ENCODE measurements at regions not wholly inside any gene's neighbourhood (a gene's known extent, or its start where the extent isn't known, plus 50 kb on each side); places are given as distances from the start of the nearest gene placed in this dataset.

DNA sequence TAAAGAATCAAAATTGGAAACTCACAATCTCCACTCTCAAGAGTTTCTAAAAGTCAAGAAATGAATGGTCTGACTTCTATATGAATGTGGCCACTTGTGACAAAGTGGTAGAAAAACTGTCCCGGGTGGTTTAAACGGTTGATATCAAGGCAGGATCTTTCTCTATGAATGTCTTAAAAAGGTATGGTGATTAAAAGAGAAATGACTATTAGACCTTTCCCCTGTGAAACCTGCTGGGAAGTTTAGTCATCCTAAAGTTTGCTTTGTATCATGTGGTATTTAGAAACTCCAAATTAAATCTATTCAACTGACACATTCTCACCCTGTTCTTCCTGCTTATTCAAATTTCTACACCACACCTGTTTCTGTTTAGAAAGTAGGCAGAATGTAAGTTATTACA is 492.5 kb downstream of the XPNPEP1 start:
- DNase-seq (ENCODE audit: low read depth, low spot score) (no peak), ATAC-seq (no peak)
- H3K9ac ChIP-seq (ENCODE audit: low read length): no peak overlapping the region
- intact Hi-C loops (cut with micrococcal nuclease): no loop called here
- H3K79me2 ChIP-seq (ENCODE audit: insufficient read depth, low read length): no peaks in the 10 kb centered on the region
- H3K4me2 ChIP-seq (ENCODE audit: low read length): no peak overlapping the region
- CTCF ChIA-PET: no interaction called here
- no peaks in the 10 kb centered on the region; a peak in 1 of 4 replicates for H3K36me3 ChIP-seq (ENCODE audit: control insufficient read depth in 1 of 2, insufficient read depth in 2 of 2, low read length in 2 of 2)
- H2AFZ ChIP-seq (ENCODE audit: low read depth, low read length, poor library complexity, severe bottlenecking): no peak overlapping the region
- no peaks in the 10 kb centered on the region for H3K27me3 ChIP-seq (ENCODE audit: insufficient read depth, low read length)
- no peak overlapping the region for H3K27ac ChIP-seq (ENCODE audit: low read depth, low read length)
- TF ChIP-seq JUND (IDR thresholded peaks at IDR 0.05): no peak
- H3K9me2 ChIP-seq (ENCODE audit: insufficient read depth): no peaks in the 10 kb centered on the region
- H4K20me1 ChIP-seq (ENCODE audit: insufficient read depth): no peaks in the 10 kb centered on the region
- H3K4me3 ChIP-seq (replicated peaks in 1 of 2; ENCODE audit: low read depth in 1 of 2, low read length in 2 of 2): no peak overlapping the region
- peaks cover 4 to 30% of the 10 kb centered on the region in 2 experiments; a peak in 2 of 4 replicates for H3K9me3 ChIP-seq (ENCODE audit: control insufficient read depth in 1 of 2, insufficient read depth in 1 of 2, low read depth in 1 of 2, low read length in 2 of 2)
- no peaks in the 10 kb centered on the region for H3K4me1 ChIP-seq (ENCODE audit: control insufficient read depth in 1 of 2, insufficient read depth in 2 of 2, low read length in 2 of 2)
- RAD21 ChIA-PET (ENCODE audit: low non-redundant PET in 1 of 2, low total read pairs in 2 of 2, uncharacterized antibody in 2 of 2, unreplicated experiment in 2 of 2): no interaction called here
- POLR2A ChIA-PET: no interaction called here
- no TSS peak for BruUV-seq (replicated peaks)

DNA sequence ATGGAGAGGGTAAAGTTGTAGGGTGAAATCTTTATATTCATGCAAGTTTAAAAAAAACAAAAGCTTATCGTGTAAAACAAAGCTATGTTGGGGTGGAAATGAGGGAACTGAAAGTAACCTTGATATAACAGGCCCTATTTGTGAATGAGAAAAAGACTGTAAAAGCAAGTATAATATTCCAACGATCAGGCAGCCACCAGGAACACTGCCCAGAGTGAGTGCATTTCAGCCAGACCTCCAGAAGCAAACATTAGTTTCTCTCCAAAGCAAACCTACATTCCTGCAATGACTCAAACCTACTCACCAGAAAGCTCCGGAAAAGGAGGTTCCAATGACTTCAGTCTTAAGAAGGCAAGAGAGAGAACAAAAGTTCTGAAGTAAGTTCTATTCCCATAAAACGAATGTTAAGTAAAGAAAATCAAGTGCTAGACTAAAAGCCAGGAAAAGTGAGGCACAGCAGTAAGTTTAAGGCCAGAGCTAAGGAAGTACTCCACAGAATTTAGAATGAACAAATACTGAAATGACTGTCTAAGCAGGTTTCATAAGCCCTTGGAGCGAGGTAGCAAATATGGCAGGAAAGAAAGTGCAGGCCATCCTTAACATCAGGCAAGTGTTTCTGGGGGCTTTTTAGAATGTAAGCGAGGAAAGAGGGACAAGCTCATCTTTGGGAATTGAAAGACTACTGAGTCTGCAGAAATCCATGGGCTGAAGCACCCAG is 493.1 kb downstream of the XPNPEP1 start:
- H3K79me2 ChIP-seq (ENCODE audit: insufficient read depth, low read length): no peaks in the 10 kb centered on the region
- TF ChIP-seq CBX3 (IDR thresholded peaks at IDR 0.05; ENCODE audit: low read depth) (no peak), EZH2 (IDR thresholded peaks at IDR 0.05) (no peak), CEBPB (IDR thresholded peaks at IDR 0.05; ENCODE audit: low read depth) (no peak), JUND (IDR thresholded peaks at IDR 0.05) (no peak)
- TF ChIP-seq, protein P1, sequence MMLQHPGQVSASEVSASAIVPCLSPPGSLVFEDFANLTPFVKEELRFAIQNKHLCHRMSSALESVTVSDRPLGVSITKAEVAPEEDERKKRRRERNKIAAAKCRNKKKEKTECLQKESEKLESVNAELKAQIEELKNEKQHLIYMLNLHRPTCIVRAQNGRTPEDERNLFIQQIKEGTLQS (IDR thresholded peaks at IDR 0.05): no peak
- no peak overlapping the region for H2AFZ ChIP-seq (ENCODE audit: low read depth, low read length, poor library complexity, severe bottlenecking)
- ChIA-PET POLR2A (no interaction called here), CTCF (no interaction called here), RAD21 (ENCODE audit: low non-redundant PET in 1 of 2, low total read pairs in 2 of 2, uncharacterized antibody in 2 of 2, unreplicated experiment in 2 of 2) (no interaction called here)
- H3K9ac ChIP-seq (ENCODE audit: low read length): no peak overlapping the region
- H3K36me3 ChIP-seq (ENCODE audit: control insufficient read depth in 1 of 2, insufficient read depth in 2 of 2, low read length in 2 of 2): no peaks in the 10 kb centered on the region; a peak in 1 of 4 replicates
- peaks cover 4 to 30% of the 10 kb centered on the region in 2 experiments; a peak in 2 of 4 replicates for H3K9me3 ChIP-seq (ENCODE audit: control insufficient read depth in 1 of 2, insufficient read depth in 1 of 2, low read depth in 1 of 2, low read length in 2 of 2)
- intact Hi-C loops (cut with micrococcal nuclease): no loop called here
- ATAC-seq (no peak), DNase-seq (ENCODE audit: low read depth, low spot score) (no peak)
- H3K27ac ChIP-seq (ENCODE audit: low read depth, low read length): no peak overlapping the region
- no peaks in the 10 kb centered on the region for H3K27me3 ChIP-seq (ENCODE audit: insufficient read depth, low read length)
- no TSS peak for BruUV-seq (replicated peaks)
- no peaks in the 10 kb centered on the region for H4K20me1 ChIP-seq (ENCODE audit: insufficient read depth)
- no peaks in the 10 kb centered on the region for H3K4me1 ChIP-seq (ENCODE audit: control insufficient read depth in 1 of 2, insufficient read depth in 2 of 2, low read length in 2 of 2)
- no peak overlapping the region for H3K4me2 ChIP-seq (ENCODE audit: low read length)
- no peak overlapping the region for H3K4me3 ChIP-seq (replicated peaks in 1 of 2; ENCODE audit: low read depth in 1 of 2, low read length in 2 of 2)
- no peaks in the 10 kb centered on the region for H3K9me2 ChIP-seq (ENCODE audit: insufficient read depth)

All from HCT116 (cell line).